H1 (cell line): ENCODE measurements at regions not wholly inside any gene's neighbourhood (a gene's known extent, or its start where the extent isn't known, plus 50 kb on each side); places are given as distances from the start of the nearest gene placed in this dataset.

Source experiments
- CTCF ChIA-PET: fragments of 300-600 bp; sonication (Branson Sonifier 250); formaldehyde crosslinking; loops from one replicate; lab custom pipeline; 2021; ENCODE audit not compliant: partially characterized antibody; lab: Charles Lee
- POLR2A ChIA-PET: fragments of 300-600 bp; sonication (Branson Sonifier 250); formaldehyde crosslinking; loops from one replicate; lab custom pipeline; 2021; ENCODE audit warnings: inconsistent platforms; ENCODE audit not compliant: partially characterized antibody; lab: Charles Lee
- DNase-seq, 2 experiments: peaks; one replicate each; pipeline versions ENCODE4 v3.0.0 to v3.0.0-alpha.2; 2010 to 2022; ENCODE audit warnings: low spot score in 2 of 2, low read depth in 1 of 2, mixed read lengths in 1 of 2
- FAIRE-seq: peaks from 2 replicates; lab custom pipeline; 2011; peaks lifted over from hg19 to GRCh38; lab: Jason Lieb, UNC
- H2AFZ ChIP-seq: 2 replicates; pipeline ENCODE4 v1.8.1; 2012; ENCODE audit warnings: low read length, inconsistent platforms
- H2AK5ac ChIP-seq: 2 replicates; pipeline ENCODE4 v1.6.1; 2013; ENCODE audit warnings: low read depth, low read length
- H2BK120ac ChIP-seq: replicated peaks from 2 replicates; pipeline ENCODE3; 2013; ENCODE audit warnings: low read depth, low read length, inconsistent platforms
- H2BK12ac ChIP-seq: 2 replicates; pipeline ENCODE4 v1.6.1; 2013; ENCODE audit warnings: low read depth, low read length
- H2BK15ac ChIP-seq: 2 replicates; pipeline ENCODE4 v1.6.1; 2013; ENCODE audit warnings: low read length
- H2BK20ac ChIP-seq: 2 replicates; pipeline ENCODE4 v1.6.1; 2013; ENCODE audit warnings: low read length
- H2BK5ac ChIP-seq: 2 replicates; pipeline ENCODE4 v1.6.1; 2013; ENCODE audit warnings: low read depth, low read length
- H3K14ac ChIP-seq: 2 replicates; pipeline ENCODE4 v1.6.1; 2013; ENCODE audit warnings: inconsistent platforms; ENCODE audit not compliant: insufficient read length
- H3K18ac ChIP-seq: 2 replicates; pipeline ENCODE4 v1.6.1; 2013; ENCODE audit warnings: low read length; ENCODE audit errors: extremely low read depth
- H3K23ac ChIP-seq: 2 replicates; pipeline ENCODE4 v1.6.1; 2013; ENCODE audit warnings: inconsistent platforms; ENCODE audit not compliant: insufficient read length
- H3K23me2 ChIP-seq: 2 replicates; pipeline ENCODE4 v1.6.1; 2013; ENCODE audit warnings: low read depth, low read length
- H3K27ac ChIP-seq: 2 replicates; pipeline ENCODE4 v1.6.1; 2011; ENCODE audit warnings: low read depth, low read length, inconsistent platforms
- H3K27me3 ChIP-seq, 4 experiments: replicated peaks in 1 of 4; 1 replicate in 1 of 4; 2 replicates in 3 of 4; pipeline versions ENCODE4 v1.6.1 to v1.8.1; 2011 to 2013; ENCODE audit warnings: low read length in 3 of 4, mild to moderate bottlenecking in 3 of 4, inconsistent platforms in 2 of 4, mixed read lengths in 2 of 4, moderate library complexity in 1 of 4; ENCODE audit not compliant: control insufficient read depth in 3 of 4, insufficient read depth in 3 of 4; ENCODE audit errors: extremely low read depth in 1 of 4
- H3K36me3 ChIP-seq, 4 experiments: 2 replicates each; pipeline versions ENCODE4 v1.6.1 to v1.8.1; 2011 to 2013; ENCODE audit warnings: mild to moderate bottlenecking in 4 of 4, low read length in 3 of 4, moderate library complexity in 2 of 4, control low read depth in 1 of 4, inconsistent platforms in 1 of 4; ENCODE audit not compliant: insufficient read depth in 4 of 4, control insufficient read depth in 2 of 4
- H3K4ac ChIP-seq: replicated peaks from 2 replicates; pipeline ENCODE3; 2013; ENCODE audit warnings: low read length, low read depth, mixed read lengths, inconsistent platforms; ENCODE audit not compliant: insufficient read length
- H3K4me1 ChIP-seq, 4 experiments: replicated peaks in 1 of 4; 1 replicate in 1 of 4; 2 replicates in 3 of 4; pipeline versions ENCODE4 v1.6.1 to v1.8.1; 2011 to 2013; ENCODE audit warnings: low read length in 3 of 4, inconsistent platforms in 2 of 4, mixed read lengths in 1 of 4; ENCODE audit not compliant: insufficient read depth in 4 of 4, control insufficient read depth in 3 of 4
- H3K4me2 ChIP-seq, 2 experiments: 2 replicates each; pipeline versions ENCODE4 v1.6.1 to v1.8.1; 2011 to 2013; ENCODE audit warnings: low read depth in 2 of 2, low read length in 2 of 2, control low read depth in 1 of 2, inconsistent platforms in 1 of 2, mild to moderate bottlenecking in 1 of 2; ENCODE audit not compliant: insufficient read depth in 1 of 2
- H3K4me3 ChIP-seq, 4 experiments: fragments of 200-600, 300-600 bp in 1 of 4; sonication (generic), shearing (Covaris generic), sonication (Bioruptor Twin) in 1 of 4; 2 replicates each; pipeline versions ENCODE4 v1.5.1 to v1.8.1; 2011 to 2016; ENCODE audit warnings: low read length in 4 of 4, low read depth in 3 of 4, control low read depth in 2 of 4, inconsistent platforms in 2 of 4, mild to moderate bottlenecking in 2 of 4, mixed read lengths in 1 of 4, moderate library complexity in 1 of 4; ENCODE audit not compliant: insufficient read depth in 2 of 4; ENCODE audit errors: extremely low read depth in 1 of 4
- H3K56ac ChIP-seq: replicated peaks from 2 replicates; pipeline ENCODE3; 2013; ENCODE audit warnings: low read depth, mild to moderate bottlenecking, mixed read lengths, low read length, inconsistent platforms; ENCODE audit not compliant: insufficient read length
- H3K79me1 ChIP-seq: 2 replicates; pipeline ENCODE4 v1.6.1; 2013; ENCODE audit warnings: low read depth, low read length, control low read depth
- H3K79me2 ChIP-seq, 2 experiments: 2 replicates each; pipeline versions ENCODE4 v1.6.1 to v1.8.1; 2012 to 2013; ENCODE audit warnings: low read length in 2 of 2, mild to moderate bottlenecking in 2 of 2, inconsistent platforms in 1 of 2; ENCODE audit not compliant: insufficient read depth in 2 of 2, control insufficient read depth in 1 of 2
- H3K9ac ChIP-seq, 4 experiments: replicated peaks in 1 of 4; 1 replicate in 1 of 4; 2 replicates in 3 of 4; pipeline versions ENCODE4 v1.6.1 to v1.8.1; 2011 to 2013; ENCODE audit warnings: low read depth in 3 of 4, low read length in 3 of 4, control low read depth in 2 of 4, mild to moderate bottlenecking in 2 of 4, moderate library complexity in 2 of 4, inconsistent platforms in 1 of 4; ENCODE audit errors: extremely low read depth in 1 of 4
- H3K9me3 ChIP-seq, 2 experiments: 2 replicates each; pipeline versions ENCODE4 v1.6.1 to v1.8.1; 2012 to 2013; ENCODE audit warnings: mild to moderate bottlenecking in 2 of 2, moderate library complexity in 2 of 2, control low read depth in 1 of 2, inconsistent platforms in 1 of 2, low read depth in 1 of 2, low read length in 1 of 2, mixed read lengths in 1 of 2; ENCODE audit not compliant: insufficient read depth in 2 of 2
- H4K20me1 ChIP-seq, 2 experiments: replicated peaks in 1 of 2; 2 replicates each; pipeline versions ENCODE3 to v1.8.1; 2011 to 2013; ENCODE audit warnings: inconsistent platforms in 2 of 2, low read length in 2 of 2, mild to moderate bottlenecking in 1 of 2; ENCODE audit not compliant: insufficient read depth in 2 of 2, control insufficient read depth in 1 of 2
- H4K5ac ChIP-seq: 2 replicates; pipeline ENCODE4 v1.6.1; 2013; ENCODE audit warnings: low read length, low read depth, mixed read lengths, inconsistent platforms; ENCODE audit not compliant: insufficient read length
- H4K8ac ChIP-seq: 2 replicates; pipeline ENCODE4 v1.8.0; 2013; ENCODE audit warnings: mild to moderate bottlenecking, moderate library complexity, low read length, inconsistent platforms; ENCODE audit not compliant: insufficient read depth; ENCODE audit errors: extremely low read depth
- H4K91ac ChIP-seq: replicated peaks from 2 replicates; pipeline ENCODE3; 2013; ENCODE audit warnings: low read length, mixed read lengths, inconsistent platforms; ENCODE audit not compliant: insufficient read length
- MAFK ChIP-seq: IDR thresholded peaks from 2 replicates; pipeline ENCODE4 v1.6.1; 2012; ENCODE audit warnings: low read depth, mild to moderate bottlenecking, improper control_type of control experiment, low read length
- PHF8 ChIP-seq: fragments of 200-600 bp; sonication (generic); conservative IDR thresholded peaks from 2 replicates; pipeline ENCODE4 v1.7.1; 2012; ENCODE audit warnings: low read depth, mild to moderate bottlenecking, inconsistent platforms, low read length, moderate library complexity
- TAF1 ChIP-seq: IDR thresholded peaks from 2 replicates; pipeline ENCODE4 v1.6.1; 2011; ENCODE audit warnings: mild to moderate bottlenecking, low read depth, low read length
- TAF7 ChIP-seq: optimal IDR thresholded peaks from 2 replicates; pipeline ENCODE3; 2011; ENCODE audit warnings: low read depth, mild to moderate bottlenecking, inconsistent platforms, low read length, moderate library complexity, borderline replicate concordance
- TBP ChIP-seq: IDR thresholded peaks from 2 replicates; pipeline ENCODE4 v1.6.1; 2011; ENCODE audit warnings: low read depth, low read length, improper control_type of control experiment
- WGBS, 2 experiments: shearing (Covaris generic) in 1 of 2; methylation state at CpG; one replicate each; pipeline versions ENCODE4 v1.1.6 to v1.1.7; 2013 to 2015; ENCODE audit warnings: low lambda C conversion rate in 2 of 2, mixed read lengths in 2 of 2, inconsistent platforms in 1 of 2, low coverage in 1 of 2, missing lambda C conversion rate in 1 of 2; ENCODE audit not compliant: insufficient replicate concordance in 2 of 2, insufficient coverage in 1 of 2, insufficient read length in 1 of 2; ENCODE audit errors: extremely low coverage in 1 of 2, missing lambda C conversion rate in 1 of 2; 5-methylcytosine and 5-hydroxymethylcytosine counted together

DNA sequence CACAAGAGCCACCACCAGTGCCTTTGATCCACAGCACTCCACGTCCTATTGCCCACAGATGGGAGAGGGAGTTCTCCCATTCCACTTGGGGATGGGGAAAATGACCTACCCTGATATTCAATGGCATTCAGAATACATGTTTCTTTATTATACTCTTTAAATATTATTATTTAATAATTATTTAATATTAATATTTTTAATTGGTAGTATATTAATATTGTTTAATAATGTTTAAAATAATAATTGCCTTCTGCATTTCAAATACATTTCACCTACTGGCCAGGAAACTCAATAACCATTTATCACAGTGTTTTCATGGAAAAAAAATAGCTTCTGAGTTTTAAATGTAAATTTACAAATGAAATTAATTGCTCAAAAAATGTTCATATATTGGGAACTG lies 127.4 kb upstream of the G2E3 start:
- H3K18ac ChIP-seq = no peak overlapping the region
- H3K9me3 ChIP-seq = no peaks in the 10 kb centered on the region
- no peak overlapping the region for H4K5ac ChIP-seq
- no peak overlapping the region for H3K9ac ChIP-seq
- H3K56ac ChIP-seq = no peak overlapping the region
- H3K23me2 ChIP-seq = no peaks in the 10 kb centered on the region
- no peak overlapping the region for H3K27ac ChIP-seq
- no peak overlapping the region for H3K23ac ChIP-seq
- no peaks in the 10 kb centered on the region for H3K79me1 ChIP-seq
- H2AK5ac ChIP-seq = no peak overlapping the region
- H4K91ac ChIP-seq = no peak overlapping the region
- peaks cover 0 to 3% (median 0%) of the 10 kb centered on the region in 4 experiments; a peak in 2 of 7 replicates for H3K4me1 ChIP-seq
- DNase-seq (no peak), FAIRE-seq (no peak)
- no peak overlapping the region for H3K4ac ChIP-seq
- no peak overlapping the region for H2BK15ac ChIP-seq
- no peak overlapping the region for H2BK5ac ChIP-seq
- H2BK12ac ChIP-seq = no peak overlapping the region
- H3K79me2 ChIP-seq = no peaks in the 10 kb centered on the region
- ChIA-PET CTCF (interaction anchor here (0.8 to 1.3 kb wide), 4 partner anchors 11 to 161 kb away, joined by 3 to 4 read pairs (median 4); no protein-coding TSS in a partner anchor), POLR2A (no interaction called here)
- WGBS, 2 experiments = 79% methylated on average over 1 of the region's 1 CpG; no CpG with 5 or more reads in 1 of the 2 experiments
- TF ChIP-seq MAFK (no peak), PHF8 (no peak), TAF1 (no peak), TBP (no peak), TAF7 (no peak)
- no peaks in the 10 kb centered on the region for H3K36me3 ChIP-seq
- H4K20me1 ChIP-seq = no peaks in the 10 kb centered on the region
- no peak overlapping the region for H3K4me2 ChIP-seq
- H2BK120ac ChIP-seq = no peak overlapping the region
- H2BK20ac ChIP-seq = no peak overlapping the region
- H4K8ac ChIP-seq = no peak overlapping the region
- H3K4me3 ChIP-seq = no peak overlapping the region
- no peak overlapping the region for H2AFZ ChIP-seq
- no peak overlapping the region for H3K14ac ChIP-seq
- no peaks in the 10 kb centered on the region for H3K27me3 ChIP-seq
